Breast epithelium (tissue), 4 donors: ENCODE measurements at regions not wholly inside any gene's neighbourhood (a gene's known extent, or its start where the extent isn't known, plus 50 kb on each side); places are given as distances from the start of the nearest gene placed in this dataset.

Source experiments
- DNase-seq, 2 donors: peaks; one replicate each; pipeline ENCODE4 v3.0.0-alpha.2; 2019; ENCODE audit warnings: low spot score in 2 of 2
- H3K27ac ChIP-seq, 2 donors: fragments of 200-600 bp; sonication (generic) in 1 of 2; one replicate each; pipeline ENCODE4 v1.5.1; 2016 to 2019; ENCODE audit warnings: mild to moderate bottlenecking in 1 of 2
- H3K27me3 ChIP-seq, 2 donors: fragments of 200-600 bp; sonication (generic) in 1 of 2; one replicate each; pipeline versions ENCODE4 v1.5.1 to v1.6.0; 2017 to 2019; ENCODE audit warnings: control low read depth in 1 of 2, mild to moderate bottlenecking in 1 of 2
- H3K36me3 ChIP-seq: fragments of 200-600 bp; one replicate; pipeline ENCODE4 v1.5.1; 2019
- H3K4me1 ChIP-seq, 2 donors: fragments of 200-600 bp; sonication (generic); one replicate each; pipeline ENCODE4 v1.5.1; 2016 to 2019; ENCODE audit warnings: control low read depth in 1 of 2
- H3K4me3 ChIP-seq, 3 donors: fragments of 200-600 bp; sonication (generic); 1 replicate in 2 of 3; 2 replicates in 1 of 3; pipeline ENCODE4 v1.5.1; 2016 to 2019; ENCODE audit warnings: mild to moderate bottlenecking in 3 of 3, moderate library complexity in 2 of 3
- H3K9me3 ChIP-seq, 2 donors: fragments of 200-600 bp; sonication (generic) in 1 of 2; one replicate each; pipeline ENCODE4 v1.5.1; 2016 to 2019; ENCODE audit warnings: control low read depth in 1 of 2
- CTCF ChIP-seq, 3 donors: fragments of 450-650 bp; IDR thresholded peaks; one replicate each; pipeline ENCODE4 v1.5.1; 2016 to 2017; ENCODE audit warnings: antibody characterized with exemption in 3 of 3, mild to moderate bottlenecking in 3 of 3, moderate library complexity in 3 of 3
- POLR2A ChIP-seq: fragments of 450-650 bp; IDR thresholded peaks from one replicate; pipeline ENCODE4 v1.6.1; 2016; ENCODE audit warnings: antibody characterized with exemption, mild to moderate bottlenecking, moderate library complexity
- POLR2AphosphoS5 ChIP-seq, 3 donors: sonication (generic); formaldehyde crosslinking; IDR thresholded peaks; one replicate each; pipeline ENCODE4 v1.6.1; 2017; ENCODE audit warnings: antibody characterized with exemption in 3 of 3
- intact Hi-C: fragments of 100-400 bp; cut with DNase I; formaldehyde crosslinking; loops from one replicate; pipeline ENCODE4 v1.15.1; 2023; ENCODE audit warnings: low total_unique reads

GRCh38 chr10:89100680-89101079 is 106.4 kb downstream of the CH25H start:
- no peaks in the 10 kb centered on the region for H3K4me1 ChIP-seq
- no peaks in the 10 kb centered on the region for H3K36me3 ChIP-seq
- no peaks in the 10 kb centered on the region for H3K9me3 ChIP-seq
- H3K27ac ChIP-seq, result no peak overlapping the region
- TF ChIP-seq CTCF (IDR thresholded peaks at IDR 0.05) (no peak), POLR2A (no peak), POLR2AphosphoS5 (IDR thresholded peaks at IDR 0.05) (no peak)
- intact Hi-C loops, result no loop called here
- no peaks in the 10 kb centered on the region for H3K27me3 ChIP-seq
- no peak for DNase-seq
- H3K4me3 ChIP-seq, result no peak overlapping the region

GRCh38 chr10:89097226-89097625 is 106.6 kb downstream of the FAS start:
- Histone ChIP-seq H3K4me3 (no peak overlapping the region), H3K27me3 (no peaks in the 10 kb centered on the region), H3K36me3 (no peaks in the 10 kb centered on the region), H3K4me1 (no peaks in the 10 kb centered on the region), H3K9me3 (no peaks in the 10 kb centered on the region), H3K27ac (no peak overlapping the region)
- no peak for DNase-seq
- intact Hi-C loops, result no loop called here
- TF ChIP-seq POLR2A (no peak), POLR2AphosphoS5 (IDR thresholded peaks at IDR 0.05) (no peak), CTCF (IDR thresholded peaks at IDR 0.05) (no peak)

DNA sequence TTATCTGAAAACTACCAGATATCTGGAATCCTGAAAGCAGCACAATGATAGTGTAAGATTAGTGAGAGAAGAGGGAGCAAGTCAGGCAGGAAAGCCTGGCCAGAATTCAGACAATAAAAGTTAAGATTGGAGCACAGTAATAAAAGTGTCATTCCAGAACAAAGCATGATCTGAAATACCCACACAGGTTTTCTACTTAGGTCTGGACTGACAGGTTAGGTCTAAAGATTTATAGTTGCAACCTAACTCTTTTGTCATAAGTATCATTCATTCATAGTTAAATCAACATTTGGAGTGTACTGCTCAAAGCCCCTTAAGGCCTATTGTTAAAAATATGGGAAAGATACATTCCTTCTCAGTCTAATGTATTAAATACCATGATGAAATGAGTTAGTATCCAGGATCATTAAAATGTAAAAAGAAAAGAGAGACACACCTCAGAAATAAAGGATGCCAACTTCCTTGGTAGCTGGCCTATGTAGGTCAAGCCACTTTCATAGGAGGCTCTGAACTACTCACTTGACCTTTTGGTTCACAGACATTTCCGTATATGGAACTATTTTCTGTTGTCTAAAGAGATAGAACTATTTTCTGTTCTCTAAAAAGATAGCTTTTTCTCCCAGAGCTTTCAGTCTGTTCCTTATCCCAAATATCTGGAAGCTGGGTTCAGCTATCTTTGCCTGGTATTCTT is 105.2 kb downstream of the FAS start:
- DNase-seq, result no peak
- Histone ChIP-seq H3K4me1 (no peaks in the 10 kb centered on the region), H3K27ac (no peak overlapping the region), H3K4me3 (no peak overlapping the region), H3K9me3 (no peaks in the 10 kb centered on the region), H3K27me3 (no peaks in the 10 kb centered on the region), H3K36me3 (no peaks in the 10 kb centered on the region)
- intact Hi-C loops, result no loop called here
- TF ChIP-seq POLR2A, result no peak
- TF ChIP-seq POLR2AphosphoS5 (IDR thresholded peaks at IDR 0.05), result no peak
- TF ChIP-seq CTCF (IDR thresholded peaks at IDR 0.05), result no peak

- no peak for TF ChIP-seq POLR2AphosphoS5 (IDR thresholded peaks at IDR 0.05)
- TF ChIP-seq CTCF (IDR thresholded peaks at IDR 0.05), result no peak
- TF ChIP-seq POLR2A, result no peak
- Histone ChIP-seq H3K27ac (no peak overlapping the region), H3K36me3 (no peaks in the 10 kb centered on the region), H3K9me3 (no peaks in the 10 kb centered on the region), H3K4me1 (no peaks in the 10 kb centered on the region), H3K4me3 (no peak overlapping the region), H3K27me3 (no peaks in the 10 kb centered on the region)
- no peak for DNase-seq
- intact Hi-C loops, result no loop called here
Measured at GRCh38 chr10:89093728-89094127, 103.1 kb downstream of the FAS start.

- Histone ChIP-seq H3K27ac (no peak overlapping the region), H3K36me3 (no peaks in the 10 kb centered on the region), H3K9me3 (no peaks in the 10 kb centered on the region), H3K27me3 (no peaks in the 10 kb centered on the region), H3K4me1 (no peaks in the 10 kb centered on the region), H3K4me3 (no peak overlapping the region)
- no peak for DNase-seq
- intact Hi-C loops, result no loop called here
- no peak for TF ChIP-seq CTCF (IDR thresholded peaks at IDR 0.05)
- TF ChIP-seq POLR2A, result no peak
- no peak for TF ChIP-seq POLR2AphosphoS5 (IDR thresholded peaks at IDR 0.05)
Measured at GRCh38 chr10:89092981-89093380, 102.4 kb downstream of the FAS start.
